Stomach (tissue), 4 donors: ENCODE measurements at regions not wholly inside any gene's neighbourhood (a gene's known extent, or its start where the extent isn't known, plus 50 kb on each side); places are given as distances from the start of the nearest gene placed in this dataset.

Experiments
- CTCF ChIP-seq, 7 experiments: fragments of 450-650 bp in 4 of 7; fragments of 200-600 bp in 3 of 7; sonication (generic) in 3 of 7; IDR thresholded peaks; one replicate each; pipeline ENCODE4 v1.5.1; 2016 to 2019; ENCODE audit warnings: antibody characterized with exemption in 7 of 7, control low read depth in 2 of 7, mild to moderate bottlenecking in 1 of 7
- POLR2A ChIP-seq, 4 donors: fragments of 450-650 bp; IDR thresholded peaks; one replicate each; pipeline ENCODE4 v1.6.1; 2016; ENCODE audit warnings: antibody characterized with exemption in 4 of 4, control low read depth in 2 of 4, mild to moderate bottlenecking in 1 of 4, moderate library complexity in 1 of 4

- TF ChIP-seq CTCF (IDR thresholded peaks at IDR 0.05): no peak
- no peak for TF ChIP-seq POLR2A (IDR thresholded peaks at IDR 0.05)
Observed at GRCh38 chr3:177835008-177835407, 637.7 kb upstream of the TBL1XR1 start.
